SK-N-MC (cell line): ENCODE measurements at regions not wholly inside any gene's neighbourhood (a gene's known extent, or its start where the extent isn't known, plus 50 kb on each side); places are given as distances from the start of the nearest gene placed in this dataset.

ENCODE experiments used
- DNase-seq: peaks from one replicate; pipeline ENCODE4 v3.0.0-alpha.2; 2011; ENCODE audit warnings: low read depth, low spot score
- H3K27ac ChIP-seq: fragments of 200-600 bp; sonication (generic); 2 replicates; pipeline ENCODE4 v1.5.1; 2016; ENCODE audit warnings: mixed run types
- H3K36me3 ChIP-seq: fragments of 200-600 bp; sonication (generic); 2 replicates; pipeline ENCODE4 v1.6.1; 2017; ENCODE audit warnings: antibody characterized with exemption, low read length, mixed read lengths; ENCODE audit not compliant: insufficient read depth
- H3K4me3 ChIP-seq: fragments of 200-600 bp; sonication (generic); 2 replicates; pipeline ENCODE4 v1.5.1; 2016
- H3K9ac ChIP-seq: fragments of 200-600 bp; sonication (generic); 2 replicates; pipeline ENCODE4 v1.8.0; 2017; ENCODE audit warnings: mixed run types, mixed read lengths; ENCODE audit not compliant: insufficient read length
- H3K9me3 ChIP-seq: fragments of 200-600 bp; sonication (generic); 2 replicates; pipeline ENCODE4 v1.6.1; 2017; ENCODE audit warnings: low read depth, mild to moderate bottlenecking, antibody characterized with exemption, low read length, moderate library complexity, mixed read lengths
- EZH2 ChIP-seq: fragments of 200-600 bp; sonication (generic); IDR thresholded peaks from one replicate; pipeline ENCODE4 v1.6.1; 2017; ENCODE audit warnings: antibody characterized with exemption
- FOXP2 ChIP-seq: optimal IDR thresholded peaks from 2 replicates; pipeline ENCODE3; 2011; ENCODE audit warnings: mild to moderate bottlenecking, moderate library complexity; ENCODE audit not compliant: insufficient read depth; ENCODE audit errors: extremely low read length, control extremely low read depth
- POLR2AphosphoS5 ChIP-seq: IDR thresholded peaks from 2 replicates; pipeline ENCODE4 v1.6.1; 2012; ENCODE audit warnings: mild to moderate bottlenecking, low read depth, low read length, borderline replicate concordance

- H3K9ac ChIP-seq = no peak overlapping the region
- H3K27ac ChIP-seq = no peak overlapping the region
- no peak for DNase-seq
- no peak for TF ChIP-seq FOXP2
- no peak for TF ChIP-seq EZH2
- no peak for TF ChIP-seq POLR2AphosphoS5
- H3K36me3 ChIP-seq = no peaks in the 10 kb centered on the region
- H3K4me3 ChIP-seq = no peak overlapping the region
- 0 out of 2 replicates have a peak, but pooled peaks cover 2% of the 10 kb centered on the region for H3K9me3 ChIP-seq
Observed at GRCh38 chr1:70836456-70836855, 211.2 kb downstream of the PTGER3 start.

GRCh38 chr1:70840260-70840953, 207.2 kb downstream of the PTGER3 start:
- H3K4me3 ChIP-seq = no peak overlapping the region
- H3K27ac ChIP-seq = no peak overlapping the region
- TF ChIP-seq EZH2 (no peak), FOXP2 (no peak), POLR2AphosphoS5 (no peak)
- DNase-seq = no peak
- H3K9ac ChIP-seq = no peak overlapping the region
- H3K9me3 ChIP-seq = no peaks in the 10 kb centered on the region
- no peaks in the 10 kb centered on the region for H3K36me3 ChIP-seq

- no peak overlapping the region for H3K27ac ChIP-seq
- TF ChIP-seq POLR2AphosphoS5 (no peak), EZH2 (no peak), FOXP2 (no peak)
- H3K9me3 ChIP-seq = no peaks in the 10 kb centered on the region
Observed at GRCh38 chr1:70842562-70842961, 205.1 kb downstream of the PTGER3 start.

GRCh38 chr1:70843452-70843851, 204.2 kb downstream of the PTGER3 start:
- no peak for DNase-seq
- Histone ChIP-seq H3K36me3 (no peaks in the 10 kb centered on the region), H3K9me3 (no peaks in the 10 kb centered on the region), H3K27ac (no peak overlapping the region), H3K9ac (no peak overlapping the region), H3K4me3 (no peak overlapping the region)
- TF ChIP-seq EZH2 = no peak
- TF ChIP-seq FOXP2 = no peak
- TF ChIP-seq POLR2AphosphoS5 = no peak

More at GRCh38 chr1:70842562-70842961, 205.1 kb downstream of the PTGER3 start:
- Histone ChIP-seq H3K4me3 (no peak overlapping the region), H3K9ac (no peak overlapping the region), H3K36me3 (no peaks in the 10 kb centered on the region)
- DNase-seq = no peak

GRCh38 chr1:70847013-70847412, 200.6 kb downstream of the PTGER3 start:
- TF ChIP-seq FOXP2 (no peak), EZH2 (no peak), POLR2AphosphoS5 (no peak)
- Histone ChIP-seq H3K9ac (no peak overlapping the region), H3K4me3 (no peak overlapping the region), H3K27ac (no peak overlapping the region), H3K36me3 (peaks cover 18% of the 10 kb centered on the region), H3K9me3 (no peaks in the 10 kb centered on the region)
- DNase-seq = no peak

- H3K9me3 ChIP-seq = no peaks in the 10 kb centered on the region
- no peak overlapping the region for H3K27ac ChIP-seq
- H3K9ac ChIP-seq = no peak overlapping the region
- no peak overlapping the region for H3K4me3 ChIP-seq
- H3K36me3 ChIP-seq = peaks cover 28% of the 10 kb centered on the region
- no peak for TF ChIP-seq POLR2AphosphoS5
- TF ChIP-seq EZH2 = no peak
- TF ChIP-seq FOXP2 = no peak
- DNase-seq = no peak
Observed at GRCh38 chr1:70855203-70855602, 192.4 kb downstream of the PTGER3 start.

- H3K4me3 ChIP-seq = no peak overlapping the region
- no peak overlapping the region for H3K27ac ChIP-seq
- H3K9ac ChIP-seq = no peak overlapping the region
- TF ChIP-seq POLR2AphosphoS5 = no peak
- TF ChIP-seq EZH2 = no peak
- no peak for TF ChIP-seq FOXP2
- H3K9me3 ChIP-seq = no peaks in the 10 kb centered on the region
- no peak for DNase-seq
- H3K36me3 ChIP-seq = peaks cover 19% of the 10 kb centered on the region
Observed at GRCh38 chr1:70856201-70856600, 191.4 kb downstream of the PTGER3 start.

GRCh38 chr1:70863239-70863638, 184.4 kb downstream of the PTGER3 start:
- H3K36me3 ChIP-seq = peaks cover 35% of the 10 kb centered on the region
- no peak overlapping the region for H3K4me3 ChIP-seq
- TF ChIP-seq FOXP2 (no peak), POLR2AphosphoS5 (no peak), EZH2 (no peak)
- no peak for DNase-seq
- H3K27ac ChIP-seq = no peak overlapping the region
- H3K9ac ChIP-seq = no peak overlapping the region
- H3K9me3 ChIP-seq = no peaks in the 10 kb centered on the region

GRCh38 chr1:70864302-70864701, 183.3 kb downstream of the PTGER3 start:
- H3K36me3 ChIP-seq = peaks cover 33% of the 10 kb centered on the region
- no peak overlapping the region for H3K4me3 ChIP-seq
- no peak overlapping the region for H3K9ac ChIP-seq
- no peak overlapping the region for H3K27ac ChIP-seq
- no peaks in the 10 kb centered on the region for H3K9me3 ChIP-seq
- TF ChIP-seq FOXP2 (no peak), EZH2 (no peak), POLR2AphosphoS5 (no peak)
- no peak for DNase-seq
